ENCODE measurements at regions not wholly inside any gene's neighbourhood (a gene's known extent, or its start where the extent isn't known, plus 50 kb on each side); places are given as distances from the start of the nearest gene placed in this dataset.

- TF ChIP-seq POLR2A (IDR thresholded peaks at IDR 0.05) = no peak
- TF ChIP-seq, protein P1, sequence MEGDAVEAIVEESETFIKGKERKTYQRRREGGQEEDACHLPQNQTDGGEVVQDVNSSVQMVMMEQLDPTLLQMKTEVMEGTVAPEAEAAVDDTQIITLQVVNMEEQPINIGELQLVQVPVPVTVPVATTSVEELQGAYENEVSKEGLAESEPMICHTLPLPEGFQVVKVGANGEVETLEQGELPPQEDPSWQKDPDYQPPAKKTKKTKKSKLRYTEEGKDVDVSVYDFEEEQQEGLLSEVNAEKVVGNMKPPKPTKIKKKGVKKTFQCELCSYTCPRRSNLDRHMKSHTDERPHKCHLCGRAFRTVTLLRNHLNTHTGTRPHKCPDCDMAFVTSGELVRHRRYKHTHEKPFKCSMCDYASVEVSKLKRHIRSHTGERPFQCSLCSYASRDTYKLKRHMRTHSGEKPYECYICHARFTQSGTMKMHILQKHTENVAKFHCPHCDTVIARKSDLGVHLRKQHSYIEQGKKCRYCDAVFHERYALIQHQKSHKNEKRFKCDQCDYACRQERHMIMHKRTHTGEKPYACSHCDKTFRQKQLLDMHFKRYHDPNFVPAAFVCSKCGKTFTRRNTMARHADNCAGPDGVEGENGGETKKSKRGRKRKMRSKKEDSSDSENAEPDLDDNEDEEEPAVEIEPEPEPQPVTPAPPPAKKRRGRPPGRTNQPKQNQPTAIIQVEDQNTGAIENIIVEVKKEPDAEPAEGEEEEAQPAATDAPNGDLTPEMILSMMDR (IDR thresholded peaks at IDR 0.05) = no peak
These were observed 654.9 kb upstream of the HS6ST1 start for GRCh38 chr2:128973566-128973965.

Data from lower leg skin (tissue), 3 donors.